ENCODE measurements at regions not wholly inside any gene's neighbourhood (a gene's known extent, or its start where the extent isn't known, plus 50 kb on each side); places are given as distances from the start of the nearest gene placed in this dataset.
"Not testable (repeated sequence)": the region's sequence is repeated elsewhere in the genome, so short reads cannot be mapped to it uniquely, and the experiment has no call there.

DNA sequence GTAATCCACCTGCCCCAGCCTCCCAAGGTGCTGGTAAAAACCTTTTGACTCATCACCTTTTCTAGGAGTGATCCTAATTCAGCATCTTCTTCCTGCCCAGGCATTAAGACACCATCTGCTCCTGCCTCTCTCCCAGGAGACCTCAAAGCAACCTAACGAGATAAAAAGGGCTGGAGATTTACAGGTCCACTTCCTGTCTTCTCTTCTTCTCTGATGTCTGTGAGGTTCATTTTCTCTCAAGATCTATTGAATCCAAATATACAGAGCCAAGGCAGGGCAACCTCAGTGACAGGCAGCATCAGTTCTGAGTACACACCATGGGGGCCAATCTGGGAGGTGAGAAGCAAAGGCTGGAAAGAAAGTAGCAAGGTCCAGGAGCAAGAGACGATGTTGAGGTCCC is 219.4 kb downstream of the SETD4 start:
- DNase-seq = no peak

DNA sequence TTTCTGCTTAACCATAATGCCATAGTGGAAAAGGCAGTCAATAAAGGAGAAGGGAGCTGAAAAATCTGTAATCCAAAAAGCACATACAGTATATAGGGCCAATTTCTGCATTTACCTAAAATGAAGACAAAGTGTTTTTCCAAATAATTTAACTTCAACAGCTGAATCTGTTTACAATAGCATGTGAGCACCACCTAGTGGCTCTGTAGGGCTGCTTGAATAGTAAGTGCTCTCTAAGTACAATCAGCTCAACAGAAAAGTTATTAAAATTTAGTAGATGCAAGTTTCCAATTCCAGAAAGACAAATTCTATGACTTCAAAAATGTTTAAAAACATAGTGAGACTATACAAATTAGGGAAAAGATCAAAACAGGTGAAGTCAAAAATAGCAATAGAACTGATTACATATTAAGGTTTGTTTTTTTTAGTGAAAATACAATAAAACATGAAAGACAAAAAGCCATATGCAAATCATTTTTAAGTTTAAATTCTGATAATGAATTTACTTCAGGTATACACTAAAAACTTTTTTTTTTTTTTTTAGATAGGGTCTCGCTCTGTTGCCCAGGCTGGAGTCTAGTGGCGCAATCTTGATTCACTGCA is 220.0 kb downstream of the SETD4 start:
- DNase-seq = peak; percentile 46

DNA sequence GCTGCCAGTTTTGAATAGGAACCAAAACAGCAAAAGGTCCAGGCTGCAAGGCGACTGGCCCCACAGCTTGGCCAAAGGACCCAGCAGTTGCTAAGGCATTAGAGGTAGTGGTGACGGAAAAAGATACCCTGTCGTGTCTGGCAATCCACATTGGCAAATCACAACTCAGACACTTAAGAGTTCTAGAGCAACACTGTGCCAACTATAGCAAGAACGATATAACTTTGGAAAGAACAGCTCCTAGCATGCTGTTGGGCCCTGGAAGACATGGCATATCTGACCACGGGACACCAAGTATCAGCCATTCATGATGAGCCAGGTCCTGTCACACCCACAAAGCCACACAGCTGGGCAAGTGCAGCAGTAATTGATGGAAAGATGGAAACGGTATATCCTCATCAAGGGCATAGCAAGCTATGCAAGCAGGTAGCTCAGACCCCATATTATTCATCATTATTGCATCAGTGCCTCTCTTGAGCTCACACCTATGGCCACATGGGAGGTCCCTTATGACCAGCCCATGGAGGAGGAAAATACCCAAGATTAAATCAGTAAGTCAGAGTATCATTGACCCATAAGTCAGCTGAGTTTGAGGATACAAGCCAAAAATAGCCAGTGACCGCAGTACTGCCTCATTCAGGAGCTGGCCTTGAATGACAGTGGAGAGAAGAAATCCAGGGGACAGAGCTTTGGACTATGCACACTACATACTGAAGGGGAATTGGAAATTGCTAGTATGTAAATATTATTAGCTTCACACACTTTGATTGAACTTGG is 221.2 kb downstream of the SETD4 start:
- DNase-seq = no peak

DNA sequence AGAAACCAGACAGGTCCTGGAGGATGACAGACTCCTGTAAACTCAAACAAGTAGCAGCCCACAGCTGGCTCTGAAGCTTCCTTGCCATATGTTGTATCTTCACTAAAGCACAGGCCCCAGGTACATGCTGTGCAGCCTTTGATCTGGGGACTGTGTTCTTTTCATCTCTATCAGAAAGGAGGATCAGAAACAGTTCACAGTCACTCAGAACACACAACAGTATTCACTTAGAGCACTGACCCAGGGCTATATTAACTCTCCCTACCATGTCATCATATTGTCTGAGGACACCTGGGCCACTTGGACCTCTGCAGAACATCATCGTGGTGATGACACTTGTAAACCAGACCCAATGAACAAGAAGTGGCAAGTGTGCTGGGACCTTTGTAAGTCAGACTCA is 222.0 kb downstream of the SETD4 start:
- no peak for DNase-seq

DNA sequence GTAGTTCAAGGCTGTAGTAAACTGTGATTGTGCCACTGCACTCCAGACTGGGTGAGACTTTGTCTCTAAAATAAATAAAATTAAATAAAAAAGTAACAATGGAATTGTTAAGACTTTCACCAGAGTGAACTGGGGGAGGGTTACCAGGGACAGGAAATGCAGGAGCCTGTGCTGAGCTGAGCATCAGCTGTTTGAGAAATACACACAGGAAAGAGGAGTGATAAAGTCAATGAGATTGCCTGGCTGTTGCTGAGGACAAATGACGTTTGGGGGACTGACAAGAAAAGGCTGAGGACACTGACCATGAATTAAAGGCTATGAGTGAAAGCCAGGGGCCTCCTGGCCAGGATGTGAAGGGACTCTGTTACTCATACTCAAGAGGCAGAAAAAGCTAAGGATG is 226.3 kb downstream of the SETD4 start:
- no peak for DNase-seq

DNA sequence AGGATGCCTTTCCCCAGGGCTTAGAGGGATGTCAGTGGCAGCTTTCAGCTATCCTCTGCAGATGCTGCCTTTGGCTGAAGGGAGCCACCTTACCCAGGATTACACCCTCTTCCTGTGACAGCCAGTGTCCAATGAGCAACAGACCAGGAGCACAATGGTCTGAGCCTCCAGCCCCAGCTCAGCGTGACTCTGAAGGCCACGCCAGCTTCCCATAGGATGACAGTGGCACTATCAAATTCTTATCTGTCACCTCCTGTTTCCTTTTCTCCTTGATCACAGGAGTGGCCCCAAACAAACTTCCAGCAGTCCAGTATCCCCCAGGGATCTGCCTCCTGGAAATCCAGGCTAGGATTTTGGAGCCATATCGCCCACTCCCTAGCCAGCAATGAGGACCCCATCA is 226.9 kb downstream of the SETD4 start:
- no peak for DNase-seq

DNA sequence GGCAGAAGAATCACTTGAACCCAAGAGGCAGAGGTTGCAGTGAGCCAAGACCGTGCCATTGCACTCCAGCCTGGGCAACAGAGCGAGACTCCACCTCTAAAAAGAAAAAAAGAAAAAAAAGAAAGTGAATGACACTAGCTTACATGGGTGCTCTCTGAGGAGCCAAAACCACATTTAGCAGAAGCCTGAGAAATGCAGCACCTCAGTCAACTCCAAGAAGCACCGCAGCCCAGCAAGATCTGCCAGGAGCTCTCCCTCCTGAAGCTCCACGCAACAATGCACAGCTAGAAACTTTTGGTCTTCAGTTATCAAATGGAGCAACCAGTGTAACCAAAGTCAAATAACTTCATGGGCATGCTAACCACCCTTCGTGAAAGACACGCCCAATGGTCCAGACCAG is 229.1 kb downstream of the SETD4 start:
- no peak for DNase-seq

DNA sequence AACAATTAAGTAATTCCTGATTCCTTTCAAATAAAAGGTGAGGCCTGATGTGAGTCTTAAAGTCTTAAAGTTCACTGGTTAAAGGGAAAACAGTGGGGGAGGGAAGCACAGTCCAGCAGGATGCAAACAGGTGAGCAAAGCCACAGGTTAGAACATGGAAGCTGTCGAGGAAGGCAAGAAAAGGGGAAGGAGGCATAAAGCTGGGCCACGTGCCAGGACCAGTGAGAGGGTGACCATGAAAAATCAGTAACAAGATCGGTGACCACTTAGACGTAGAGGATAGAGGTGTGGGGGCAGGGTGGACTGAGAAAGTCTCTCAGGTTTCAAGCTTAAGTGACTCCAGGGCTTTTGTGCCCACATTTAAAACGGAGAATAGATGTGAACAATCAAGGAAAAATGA is 231.3 kb downstream of the SETD4 start:
- no peak for DNase-seq

DNA sequence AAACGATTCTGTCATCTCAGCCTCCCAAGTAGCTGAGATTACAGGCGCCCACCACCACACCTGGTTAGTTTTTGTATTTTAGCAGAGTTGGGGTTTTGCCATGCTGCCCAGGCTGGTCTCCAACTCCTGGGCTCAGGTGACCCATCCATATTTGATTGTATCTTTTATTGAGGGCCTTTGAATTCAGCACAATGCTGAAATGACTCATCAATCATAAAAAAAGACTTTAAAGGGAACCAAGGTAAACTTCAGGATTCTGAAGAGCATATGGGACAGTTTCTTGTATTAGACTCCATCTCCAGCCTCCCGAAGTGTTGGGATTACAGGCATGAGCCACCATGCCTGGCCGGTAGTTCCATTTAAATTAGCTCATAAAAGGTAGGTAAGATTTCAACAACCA is 232.2 kb downstream of the SETD4 start:
- DNase-seq = no peak

DNA sequence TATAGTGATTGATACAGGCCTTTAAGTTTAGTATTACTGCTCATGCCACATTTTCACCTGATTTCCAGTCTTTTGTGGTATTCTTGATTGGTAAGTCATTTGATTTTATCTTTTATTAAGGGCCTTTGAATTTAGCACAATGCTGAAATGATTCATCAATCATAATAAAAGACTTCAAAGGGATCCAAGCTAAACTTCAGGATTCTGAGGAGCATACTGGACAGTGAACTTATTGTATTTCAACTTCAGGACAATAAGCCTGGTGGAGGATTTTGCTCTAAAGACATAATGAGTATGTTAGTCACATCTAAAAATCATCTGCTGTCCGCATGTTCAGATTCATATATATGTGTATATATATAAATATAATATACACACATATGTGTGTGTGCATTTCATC is 233.3 kb downstream of the SETD4 start:
- DNase-seq = no peak

DNA sequence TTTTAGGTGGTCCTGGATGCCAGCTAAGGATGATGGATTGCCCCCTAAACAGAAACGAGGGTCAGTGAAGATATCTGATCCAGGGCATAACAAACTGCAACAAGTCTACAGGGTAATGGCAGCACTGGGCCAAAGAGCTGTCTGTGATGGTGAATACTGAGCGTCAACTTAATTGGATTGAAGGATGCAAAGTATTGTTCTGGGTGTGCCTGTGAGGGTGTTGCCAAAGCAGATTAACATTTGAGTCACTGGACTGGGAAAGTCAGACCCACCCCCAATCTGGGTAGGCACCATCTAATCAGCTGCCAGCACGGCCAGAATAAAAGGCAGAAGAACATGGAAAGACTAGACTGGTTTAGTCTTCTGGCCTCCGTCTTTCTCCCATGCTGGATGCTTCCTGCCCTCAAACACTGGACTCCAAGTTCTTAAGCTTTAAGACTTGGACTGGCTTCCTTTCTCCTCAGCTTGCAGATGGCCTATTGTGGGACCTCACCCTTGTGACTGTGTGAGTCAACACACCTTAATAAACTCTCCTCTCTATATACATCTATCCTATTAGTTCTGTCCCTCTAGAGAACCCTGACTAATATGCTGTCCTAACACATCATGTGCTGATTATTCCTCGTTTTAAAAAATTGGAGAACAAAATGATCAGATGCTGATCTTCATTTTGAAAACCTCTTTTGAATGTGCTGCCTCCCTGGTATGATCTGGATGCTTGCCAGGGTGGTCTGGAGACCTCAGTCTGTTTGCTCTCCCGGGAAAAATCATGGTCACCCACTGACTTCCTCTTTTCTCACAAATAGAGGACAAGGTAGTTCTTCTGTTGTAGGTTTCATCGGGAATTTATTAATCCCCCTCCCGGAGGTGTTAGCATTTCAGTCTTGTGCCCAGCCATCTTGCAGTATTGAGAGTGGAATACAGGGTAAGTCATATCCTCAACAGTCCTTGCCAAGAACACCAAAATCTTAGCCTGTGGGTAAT is 234.7 kb downstream of the SETD4 start:
- no peak for DNase-seq

DNA sequence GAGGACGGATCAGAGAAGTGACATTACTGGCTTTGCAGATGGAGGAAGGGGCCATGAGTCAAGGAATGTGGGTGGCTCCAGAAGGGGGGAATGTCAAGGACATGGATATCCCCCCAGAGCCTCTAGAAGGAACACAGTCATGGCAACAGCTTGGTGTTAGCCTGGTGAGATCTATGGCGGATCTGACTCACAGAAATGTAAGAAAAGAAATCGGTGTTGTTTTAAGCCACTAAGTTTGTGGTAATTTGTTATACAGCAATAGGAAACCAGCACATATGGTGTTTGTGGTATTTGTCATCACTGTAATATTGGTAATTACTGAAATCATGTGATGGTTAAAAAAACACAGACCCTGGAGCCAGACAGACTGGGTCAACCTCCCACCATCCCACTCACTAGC is 236.2 kb downstream of the SETD4 start:
- DNase-seq = no peak

DNA sequence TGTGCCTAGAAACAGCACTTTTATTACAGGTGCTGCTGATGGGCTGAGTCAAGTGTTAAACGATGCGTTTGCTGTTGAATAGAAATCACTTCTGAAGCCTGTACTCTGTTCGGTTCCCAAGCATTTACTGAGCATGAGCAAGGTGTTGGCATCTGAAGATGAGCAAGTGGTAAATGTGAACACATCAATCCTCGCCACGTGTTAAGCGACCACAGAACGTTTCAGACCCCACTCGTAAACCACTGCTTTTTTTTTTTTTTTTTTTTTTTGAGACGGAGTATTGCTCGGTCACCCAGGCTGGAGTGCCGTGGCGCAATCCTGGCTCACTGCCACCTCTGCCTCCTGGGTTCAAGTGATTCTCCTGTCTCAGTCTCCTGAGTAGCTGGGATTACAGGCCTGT is 241.2 kb downstream of the SETD4 start:
- DNase-seq = no peak

DNA sequence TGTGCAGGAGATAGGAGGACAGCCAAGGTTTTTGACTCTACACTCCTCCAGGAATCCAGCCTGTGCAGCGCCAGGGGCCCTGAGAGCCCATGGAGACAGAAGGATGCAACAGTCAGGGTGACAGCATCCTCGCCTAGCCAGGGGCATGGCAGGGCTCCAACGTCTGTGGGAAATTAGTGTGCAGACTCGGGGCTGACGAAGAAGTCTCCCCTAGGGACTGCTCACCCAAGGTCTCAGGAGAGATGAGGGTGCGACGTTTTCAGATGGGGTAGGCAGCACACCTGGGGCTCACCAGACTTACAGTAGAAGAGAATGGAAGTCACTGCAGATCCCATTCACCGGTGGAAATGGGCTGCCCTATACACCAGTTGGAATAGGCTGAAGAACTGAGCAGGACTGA is 241.7 kb downstream of the SETD4 start:
- DNase-seq = no peak

DNA sequence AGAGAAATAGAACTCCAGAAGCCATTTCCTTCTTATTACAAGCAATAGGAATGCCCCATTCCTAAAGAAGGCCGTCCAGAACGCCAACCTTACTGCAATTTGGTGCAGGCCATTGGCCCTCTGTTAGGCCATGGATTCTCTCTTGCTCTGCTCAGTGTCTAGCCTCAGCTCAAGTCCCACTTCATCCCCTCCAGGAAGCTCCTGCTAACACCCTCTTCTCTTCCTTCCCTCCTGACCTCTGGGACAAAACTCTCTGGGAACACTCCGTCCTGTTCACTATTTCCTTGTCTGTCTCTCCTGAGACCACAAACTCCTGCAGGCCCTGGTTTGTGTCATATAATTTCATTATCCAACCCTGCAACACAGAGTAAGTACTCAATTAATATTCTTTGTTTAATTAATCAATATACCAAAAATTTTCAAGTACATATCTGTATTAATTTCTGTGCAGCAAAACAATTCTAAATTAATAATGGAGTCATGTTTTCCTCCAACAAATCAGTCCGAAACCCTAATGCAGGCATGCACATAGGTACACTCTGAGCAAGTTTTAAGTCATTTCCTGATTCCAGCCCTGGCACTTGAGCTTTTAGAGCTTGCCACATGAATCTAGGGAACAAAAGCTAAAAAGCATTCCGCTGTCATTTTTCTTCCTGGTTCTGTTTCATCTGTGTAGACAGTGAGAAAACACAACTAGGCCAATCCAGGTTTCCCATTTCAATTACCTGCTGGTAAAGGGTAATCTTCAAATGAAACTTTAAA is 245.3 kb downstream of the SETD4 start:
- DNase-seq = no peak

DNA sequence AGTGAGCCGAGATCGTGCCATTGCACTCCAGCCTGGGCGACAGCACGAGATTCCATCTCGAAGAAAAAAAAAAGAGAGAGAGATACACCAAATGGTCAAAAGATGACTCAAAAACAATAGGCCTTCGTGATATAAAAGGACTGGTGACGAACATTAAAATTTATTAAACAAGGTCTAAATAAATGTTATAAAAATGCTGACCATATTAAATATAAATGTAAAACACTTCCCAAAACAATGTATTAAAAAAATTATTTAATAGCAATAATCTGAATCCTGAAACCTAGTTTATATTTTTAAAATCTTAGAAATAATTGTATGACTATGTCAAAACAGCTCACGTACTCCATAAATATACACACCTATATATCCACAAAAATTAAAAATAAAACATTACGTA is 247.6 kb downstream of the SETD4 start:
- DNase-seq = no peak

DNA sequence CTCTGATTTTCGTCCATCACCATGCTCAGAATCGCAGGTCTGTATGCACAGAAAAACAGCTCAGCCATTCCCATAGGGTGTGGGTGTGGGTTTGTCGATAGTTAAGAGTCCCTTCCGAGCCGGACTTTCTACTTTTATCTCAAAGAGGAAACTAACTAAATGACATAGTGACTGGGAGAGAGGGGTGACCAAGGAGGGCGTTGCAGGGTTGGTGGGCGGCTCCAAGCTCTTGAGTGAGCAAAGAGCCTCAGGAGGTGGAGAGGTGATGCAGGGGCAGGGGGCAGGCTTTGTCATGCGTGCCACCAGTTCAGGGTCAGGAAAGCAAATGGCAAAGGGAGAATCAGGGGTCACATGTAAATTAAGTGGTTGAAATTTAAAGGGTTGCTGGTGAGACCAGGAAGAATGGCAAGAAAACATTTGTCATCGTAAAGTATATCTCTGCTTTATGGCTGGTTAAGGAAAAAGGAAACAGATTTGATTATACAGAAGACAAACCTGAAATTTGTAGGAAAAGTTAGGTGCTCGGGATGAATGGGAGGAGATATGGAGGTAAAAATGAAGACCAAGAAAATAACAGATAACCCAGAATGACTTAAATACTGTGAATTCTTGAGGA is 249.0 kb downstream of the SETD4 start:
- DNase-seq = no peak

DNA sequence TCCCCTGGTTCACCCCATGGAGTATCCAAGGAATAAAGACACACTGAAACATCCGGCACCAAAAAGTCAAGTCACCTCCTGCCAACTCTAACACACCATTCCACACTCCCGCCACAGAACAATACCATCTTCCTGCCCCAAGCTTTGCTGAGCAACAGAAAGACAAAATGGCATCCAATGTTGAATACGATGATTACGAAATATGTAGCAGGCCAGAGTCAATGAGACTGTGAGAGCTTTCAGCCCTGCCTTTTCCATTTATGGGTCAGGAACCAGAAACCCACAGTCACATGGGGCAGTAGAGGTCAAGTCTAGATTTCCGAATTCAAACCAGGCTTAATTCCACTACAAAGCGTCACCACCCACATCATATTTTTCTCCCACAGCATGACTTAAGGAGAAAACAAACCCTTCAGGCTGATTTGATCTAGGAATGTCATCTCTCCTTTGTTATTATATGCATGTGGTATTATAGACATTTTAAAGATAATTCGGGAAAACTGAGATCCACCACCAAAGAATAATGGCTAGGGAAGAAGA is 249.8 kb downstream of the SETD4 start:
- no peak for DNase-seq

DNA sequence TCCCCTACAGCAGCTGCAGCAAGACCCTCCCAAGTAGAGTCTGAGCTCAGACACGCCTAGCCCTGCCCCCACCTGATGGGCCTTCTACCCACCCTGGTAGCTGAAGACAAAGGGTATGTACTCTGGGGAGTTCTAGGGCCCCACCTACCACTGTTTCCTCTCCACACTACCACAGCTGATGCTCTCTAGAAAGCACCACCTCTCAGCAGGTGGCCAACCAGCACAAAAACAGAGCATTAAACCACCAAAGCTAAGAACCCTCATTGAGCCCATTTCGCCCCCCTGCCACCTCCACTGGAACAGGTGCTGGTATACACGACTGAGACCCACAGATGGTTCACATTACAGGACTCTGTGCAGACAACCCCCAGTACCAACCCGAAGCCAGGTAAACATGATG is 258.9 kb downstream of the SETD4 start:
- no peak for DNase-seq

DNA sequence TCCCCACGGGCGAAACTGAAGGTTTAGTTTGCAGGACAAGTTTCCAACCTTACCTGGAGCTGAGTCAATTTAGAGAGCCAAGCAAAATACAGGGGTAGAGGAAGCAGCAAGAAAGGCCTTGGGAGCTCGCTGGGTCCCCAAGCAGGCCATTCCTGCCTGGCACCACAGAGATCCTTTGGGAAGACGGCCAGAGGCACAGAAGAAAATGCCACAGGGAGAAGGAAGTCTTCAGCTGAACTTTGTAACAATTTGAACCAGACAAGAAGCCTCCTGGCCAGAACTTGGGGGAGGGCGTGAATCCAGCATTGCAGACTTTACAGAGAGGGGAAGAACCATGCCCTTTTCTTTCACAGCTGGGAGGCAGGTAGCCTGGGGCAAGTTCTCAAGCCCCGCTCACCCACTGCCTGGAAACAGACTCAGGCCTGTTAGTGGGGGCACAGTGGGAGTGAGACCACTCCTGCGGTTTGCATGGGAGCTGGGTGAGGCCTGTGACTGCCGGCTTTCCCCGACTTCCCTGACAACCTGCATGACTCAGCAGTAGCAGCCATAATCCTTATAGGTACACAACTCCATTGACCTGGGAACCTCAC is 259.4 kb downstream of the SETD4 start:
- DNase-seq = not testable (repeated sequence)

DNA sequence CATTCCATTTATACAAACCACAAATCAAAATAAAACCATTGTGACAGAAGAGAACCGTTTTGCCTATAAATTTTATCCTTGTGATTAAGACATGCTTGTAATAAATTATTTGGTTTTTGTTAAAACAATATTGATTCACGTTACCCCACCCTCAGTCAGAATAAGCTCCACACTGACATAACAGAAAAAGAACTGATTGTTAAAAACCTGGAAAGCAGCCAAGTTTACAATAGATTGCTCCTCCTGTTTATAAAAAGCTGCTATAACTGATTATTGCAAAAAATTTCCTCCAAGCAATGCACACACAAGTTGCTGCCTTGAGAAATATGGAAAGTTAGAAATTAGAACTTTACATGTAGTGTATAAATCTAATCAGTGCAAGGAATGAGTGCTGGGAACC is 263.5 kb downstream of the SETD4 start:
- DNase-seq = no peak

DNA sequence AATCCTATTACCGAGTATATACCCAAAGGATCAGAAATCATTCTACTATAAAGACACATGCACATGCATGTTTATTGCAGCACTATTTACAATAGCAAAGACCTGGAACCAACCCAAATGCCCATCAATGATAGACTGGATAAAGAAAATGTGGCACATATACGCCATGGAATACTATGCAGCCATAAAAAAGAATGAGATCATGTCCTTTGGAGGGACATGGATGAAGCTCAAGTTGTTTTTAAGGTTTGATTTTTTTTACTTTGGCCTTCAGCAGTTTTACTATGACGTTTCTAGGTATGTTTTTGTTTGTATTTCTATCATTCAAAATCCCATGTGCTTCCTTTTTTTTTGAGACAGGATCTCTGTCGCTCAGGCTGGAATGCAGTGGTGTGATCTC is 265.8 kb downstream of the SETD4 start:
- not testable (repeated sequence) for DNase-seq
